GM21515 (cell line): ENCODE measurements at regions not wholly inside any gene's neighbourhood (a gene's known extent, or its start where the extent isn't known, plus 50 kb on each side); places are given as distances from the start of the nearest gene placed in this dataset.

Experiments
- ATAC-seq: cut with Tn5 transposase; IDR thresholded peaks from one replicate; pipeline ENCODE4 v1.9.1; 2021; ENCODE audit not compliant: unreplicated experiment

GRCh38 chr22:22042599-22043295, 60.2 kb upstream of the TOP3B start:
- no peak for ATAC-seq

GRCh38 chr22:22042009-22042408, 59.4 kb upstream of the TOP3B start:
- no peak for ATAC-seq

GRCh38 chr22:22040908-22041307, 58.3 kb upstream of the TOP3B start:
- no peak for ATAC-seq

- no peak for ATAC-seq
These were observed 57.9 kb upstream of the TOP3B start for GRCh38 chr22:22040472-22040871.

GRCh38 chr22:22039286-22040074, 56.9 kb upstream of the TOP3B start:
- no peak for ATAC-seq

GRCh38 chr22:22038178-22038880, 55.7 kb upstream of the TOP3B start:
- no peak for ATAC-seq

- no peak for ATAC-seq
These were observed 55.2 kb upstream of the TOP3B start for GRCh38 chr22:22037740-22038139.

GRCh38 chr22:22037229-22037628, 54.6 kb upstream of the TOP3B start:
- ATAC-seq: no peak

- no peak for ATAC-seq
These were observed 54.0 kb upstream of the TOP3B start for GRCh38 chr22:22036588-22036987.

GRCh38 chr22:22035771-22036314, 53.3 kb upstream of the TOP3B start:
- no peak for ATAC-seq

GRCh38 chr22:22035203-22035602, 52.6 kb upstream of the TOP3B start:
- ATAC-seq: no peak

GRCh38 chr22:22034469-22035132, 52.0 kb upstream of the TOP3B start:
- ATAC-seq: no peak

GRCh38 chr22:22033803-22034468, 51.3 kb upstream of the TOP3B start:
- ATAC-seq: no peak

- no peak for ATAC-seq
These were observed 50.6 kb upstream of the TOP3B start for GRCh38 chr22:22032906-22033802.

- no peak for ATAC-seq
These were observed 49.7 kb upstream of the TOP3B start for GRCh38 chr22:22032099-22032905.
